GM21360 (cell line): ENCODE measurements at regions not wholly inside any gene's neighbourhood (a gene's known extent, or its start where the extent isn't known, plus 50 kb on each side); places are given as distances from the start of the nearest gene placed in this dataset.

Source experiments
- ATAC-seq: cut with Tn5 transposase; IDR thresholded peaks from one replicate; pipeline ENCODE4 v1.9.1; 2021; ENCODE audit warnings: mild to moderate bottlenecking, moderate library complexity; ENCODE audit not compliant: unreplicated experiment

DNA sequence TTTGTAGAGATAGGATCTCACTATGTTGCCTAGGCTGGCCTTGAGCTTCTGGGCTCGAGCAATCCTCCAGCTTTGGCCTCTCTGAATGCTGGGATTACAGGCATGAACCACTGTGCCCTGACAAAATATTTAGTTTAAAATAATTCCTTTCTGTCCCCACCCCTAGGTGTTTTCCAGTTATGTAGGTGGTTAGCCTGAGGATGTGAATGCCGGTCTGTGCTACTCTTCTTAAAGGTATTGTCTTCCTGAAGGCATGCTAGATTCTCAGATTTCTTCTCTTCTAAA, 56.7 kb upstream of the BASP1 start:
- ATAC-seq, result no peak

DNA sequence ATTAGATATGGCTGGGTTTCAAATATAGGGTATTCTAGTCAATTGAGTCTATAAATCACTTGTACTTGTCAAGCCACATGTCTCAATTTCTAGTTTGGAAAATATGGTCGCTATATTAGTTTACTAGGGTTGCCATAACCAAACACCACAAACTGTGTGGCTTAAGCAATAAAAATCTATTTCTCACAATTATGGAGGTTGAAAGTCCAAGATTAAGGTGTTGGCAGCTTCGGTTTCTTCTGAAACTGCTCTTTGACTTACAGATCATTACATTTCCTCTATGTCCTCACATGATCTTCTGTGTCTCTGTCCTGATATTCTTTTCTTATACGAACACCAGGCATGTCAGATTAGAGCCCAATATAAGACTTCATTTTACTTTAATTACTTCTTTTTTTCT, 55.8 kb upstream of the BASP1 start:
- ATAC-seq, result no peak

DNA sequence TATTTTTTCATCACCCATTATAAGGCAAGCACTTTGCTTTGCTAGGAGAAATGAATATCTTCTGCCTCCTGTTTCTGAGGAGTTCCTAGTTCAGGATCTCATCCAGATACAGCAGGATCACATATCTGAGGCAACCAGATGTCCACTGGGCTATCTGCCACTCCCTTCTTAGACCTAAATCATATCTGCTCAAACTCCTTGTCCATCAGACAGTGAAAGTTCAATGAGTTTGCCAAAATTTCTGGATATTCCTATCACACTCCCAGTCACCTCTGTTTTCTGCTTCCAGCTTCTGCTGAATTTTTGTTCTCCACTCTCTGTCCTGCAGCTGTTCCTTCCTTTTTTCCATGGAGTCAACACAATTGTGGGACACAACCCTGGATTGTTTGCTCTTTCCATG, 54.2 kb upstream of the BASP1 start:
- no peak for ATAC-seq

DNA sequence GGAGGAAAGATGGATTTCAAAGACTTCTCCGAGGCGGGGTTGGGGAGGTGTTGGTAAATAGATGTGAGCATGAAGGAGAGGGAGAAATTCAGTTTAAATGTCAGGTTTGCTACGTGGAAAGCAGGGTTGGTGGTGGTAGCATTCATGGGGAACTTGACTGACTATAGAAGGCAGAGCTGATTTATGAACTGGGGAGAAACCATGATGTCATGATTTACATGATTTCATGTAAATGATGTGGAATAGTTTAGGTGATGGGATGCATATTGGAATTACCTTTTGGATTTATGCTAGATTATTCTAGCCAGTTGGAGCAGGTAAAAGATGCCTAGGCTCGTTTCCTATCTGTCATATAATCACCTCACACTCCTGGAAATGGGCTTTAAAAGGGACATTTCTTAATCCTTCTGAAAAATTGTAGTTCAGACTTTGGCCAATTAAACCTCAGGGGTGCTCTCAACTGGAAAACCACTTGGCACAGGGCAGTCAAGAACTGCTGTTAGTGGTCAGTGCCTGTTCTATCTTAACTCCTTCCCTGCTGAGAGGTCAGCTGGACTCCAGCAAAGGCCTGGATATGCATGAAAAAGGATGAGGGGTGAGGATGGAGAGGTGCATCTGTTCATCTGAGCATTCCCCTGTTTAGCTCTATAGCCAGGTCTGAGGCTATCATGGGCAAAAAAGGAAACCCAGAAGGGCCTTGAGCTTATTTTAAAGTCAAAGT, 50.1 kb upstream of the BASP1 start:
- no peak for ATAC-seq
